ENCODE measurements at regions not wholly inside any gene's neighbourhood (a gene's known extent, or its start where the extent isn't known, plus 50 kb on each side); places are given as distances from the start of the nearest gene placed in this dataset.

DNA sequence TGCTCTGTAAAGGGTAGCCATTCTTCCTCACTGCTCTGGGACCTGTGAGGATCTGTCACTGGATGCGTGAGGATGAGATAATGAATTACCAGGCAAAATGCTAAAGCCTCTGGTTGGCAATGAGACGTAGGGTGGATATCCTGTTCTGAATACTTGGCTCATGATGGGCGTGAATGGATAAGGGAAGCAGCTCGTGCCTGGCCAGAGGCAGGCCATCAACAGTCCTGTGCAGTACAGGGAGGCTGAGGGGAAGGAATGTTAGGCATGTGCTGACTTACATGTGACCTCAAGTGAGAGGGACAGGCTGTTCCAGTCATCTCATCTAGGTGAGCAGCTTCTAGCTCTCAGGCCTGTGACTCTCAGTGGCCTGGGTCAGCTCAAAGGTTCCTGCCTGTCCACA, 172.8 kb downstream of the CARTPT start:
- TF ChIP-seq, protein P1, sequence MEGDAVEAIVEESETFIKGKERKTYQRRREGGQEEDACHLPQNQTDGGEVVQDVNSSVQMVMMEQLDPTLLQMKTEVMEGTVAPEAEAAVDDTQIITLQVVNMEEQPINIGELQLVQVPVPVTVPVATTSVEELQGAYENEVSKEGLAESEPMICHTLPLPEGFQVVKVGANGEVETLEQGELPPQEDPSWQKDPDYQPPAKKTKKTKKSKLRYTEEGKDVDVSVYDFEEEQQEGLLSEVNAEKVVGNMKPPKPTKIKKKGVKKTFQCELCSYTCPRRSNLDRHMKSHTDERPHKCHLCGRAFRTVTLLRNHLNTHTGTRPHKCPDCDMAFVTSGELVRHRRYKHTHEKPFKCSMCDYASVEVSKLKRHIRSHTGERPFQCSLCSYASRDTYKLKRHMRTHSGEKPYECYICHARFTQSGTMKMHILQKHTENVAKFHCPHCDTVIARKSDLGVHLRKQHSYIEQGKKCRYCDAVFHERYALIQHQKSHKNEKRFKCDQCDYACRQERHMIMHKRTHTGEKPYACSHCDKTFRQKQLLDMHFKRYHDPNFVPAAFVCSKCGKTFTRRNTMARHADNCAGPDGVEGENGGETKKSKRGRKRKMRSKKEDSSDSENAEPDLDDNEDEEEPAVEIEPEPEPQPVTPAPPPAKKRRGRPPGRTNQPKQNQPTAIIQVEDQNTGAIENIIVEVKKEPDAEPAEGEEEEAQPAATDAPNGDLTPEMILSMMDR (IDR thresholded peaks at IDR 0.05) = no peak
- TF ChIP-seq POLR2A (IDR thresholded peaks at IDR 0.05) = no peak

All from thyroid gland (tissue), 4 donors.